ENCODE measurements at regions not wholly inside any gene's neighbourhood (a gene's known extent, or its start where the extent isn't known, plus 50 kb on each side); places are given as distances from the start of the nearest gene placed in this dataset.

DNA sequence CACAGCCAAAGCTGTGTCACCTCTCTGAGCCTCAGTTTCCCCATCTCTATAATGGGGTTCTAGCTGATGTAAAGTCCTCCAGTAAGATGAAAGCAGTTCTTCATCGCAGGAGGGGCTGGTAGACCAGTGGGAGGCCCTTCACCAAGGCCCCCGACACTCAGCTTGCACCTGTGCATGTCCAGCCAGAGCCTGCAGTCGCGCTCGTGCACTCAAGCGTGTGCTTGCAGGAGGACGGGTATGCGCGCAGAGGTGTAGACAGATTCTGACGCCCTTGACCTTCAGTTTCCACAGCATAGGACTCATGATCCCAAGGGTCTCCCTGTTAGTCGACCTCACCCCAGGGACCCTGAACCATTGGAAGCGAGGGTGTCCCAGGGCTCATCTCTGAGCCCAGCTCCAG lies 633.7 kb downstream of the TBC1D22A start:
- POLR2A ChIA-PET, result no interaction called here
- ATAC-seq (ENCODE audit: low read depth) (no peak), DNase-seq (no peak)
- intact Hi-C loops (cut with micrococcal nuclease), result no loop called here
- Histone ChIP-seq H3K27me3 (replicated peaks in 1 of 4; ENCODE audit: control extremely low read depth in 1 of 4, control insufficient read depth in 3 of 4, insufficient read depth in 4 of 4, low read length in 3 of 4) (no peaks in the 10 kb centered on the region), H3K9me3 (ENCODE audit: control extremely low read depth in 1 of 3, control insufficient read depth in 2 of 3, insufficient read depth in 1 of 3, low read length in 2 of 3) (no peaks in the 10 kb centered on the region), H3K36me3 (replicated peaks in 1 of 2; ENCODE audit: control extremely low read depth in 1 of 2, control insufficient read depth in 1 of 2, extremely low read depth in 1 of 2, insufficient read depth in 2 of 2, low read length in 1 of 2) (no peaks in the 10 kb centered on the region), H3K4me3 (ENCODE audit: control extremely low read depth in 1 of 5, extremely low read depth in 1 of 5, insufficient read depth in 1 of 5, low read depth in 2 of 5, low read length in 4 of 5) (no peak overlapping the region), H3K79me2 (ENCODE audit: control insufficient read depth, insufficient read depth, low read length) (no peaks in the 10 kb centered on the region), H3K27ac (ENCODE audit: low read length in 2 of 2) (no peak overlapping the region), H3K9ac (ENCODE audit: low read length) (no peak overlapping the region), H2AFZ (ENCODE audit: insufficient read depth, low read depth, low read length, poor library complexity, severe bottlenecking) (no peak overlapping the region), H3K4me1 (ENCODE audit: control insufficient read depth in 2 of 2, insufficient read depth in 2 of 2, low read length in 2 of 2) (no peaks in the 10 kb centered on the region), H4K20me1 (ENCODE audit: control insufficient read depth, insufficient read depth, low read length, poor library complexity, severe bottlenecking) (no peaks in the 10 kb centered on the region), H3K4me2 (replicated peaks; ENCODE audit: low read depth, low read length, poor library complexity, severe bottlenecking) (no peak overlapping the region)
- WGBS (ENCODE audit: insufficient coverage), result 94% methylated on average over 12 of the region's 12 CpGs
- Mint-ChIP-seq H3K27ac (no peak overlapping the region), H3K27me3 (no peaks in the 10 kb centered on the region), H3K4me1 (no peaks in the 10 kb centered on the region), H3K4me3 (no peak overlapping the region), H3K9me3 (ENCODE audit: insufficient read depth) (no peaks in the 10 kb centered on the region)
- CTCF ChIA-PET, result no interaction called here
- TF ChIP-seq, protein P1, sequence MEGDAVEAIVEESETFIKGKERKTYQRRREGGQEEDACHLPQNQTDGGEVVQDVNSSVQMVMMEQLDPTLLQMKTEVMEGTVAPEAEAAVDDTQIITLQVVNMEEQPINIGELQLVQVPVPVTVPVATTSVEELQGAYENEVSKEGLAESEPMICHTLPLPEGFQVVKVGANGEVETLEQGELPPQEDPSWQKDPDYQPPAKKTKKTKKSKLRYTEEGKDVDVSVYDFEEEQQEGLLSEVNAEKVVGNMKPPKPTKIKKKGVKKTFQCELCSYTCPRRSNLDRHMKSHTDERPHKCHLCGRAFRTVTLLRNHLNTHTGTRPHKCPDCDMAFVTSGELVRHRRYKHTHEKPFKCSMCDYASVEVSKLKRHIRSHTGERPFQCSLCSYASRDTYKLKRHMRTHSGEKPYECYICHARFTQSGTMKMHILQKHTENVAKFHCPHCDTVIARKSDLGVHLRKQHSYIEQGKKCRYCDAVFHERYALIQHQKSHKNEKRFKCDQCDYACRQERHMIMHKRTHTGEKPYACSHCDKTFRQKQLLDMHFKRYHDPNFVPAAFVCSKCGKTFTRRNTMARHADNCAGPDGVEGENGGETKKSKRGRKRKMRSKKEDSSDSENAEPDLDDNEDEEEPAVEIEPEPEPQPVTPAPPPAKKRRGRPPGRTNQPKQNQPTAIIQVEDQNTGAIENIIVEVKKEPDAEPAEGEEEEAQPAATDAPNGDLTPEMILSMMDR (IDR thresholded peaks at IDR 0.05), result no peak
- TF ChIP-seq EZH2 (IDR thresholded peaks at IDR 0.05; ENCODE audit: borderline replicate concordance, insufficient read depth, low read depth, low read length, poor library complexity, severe bottlenecking), result no peak

DNA sequence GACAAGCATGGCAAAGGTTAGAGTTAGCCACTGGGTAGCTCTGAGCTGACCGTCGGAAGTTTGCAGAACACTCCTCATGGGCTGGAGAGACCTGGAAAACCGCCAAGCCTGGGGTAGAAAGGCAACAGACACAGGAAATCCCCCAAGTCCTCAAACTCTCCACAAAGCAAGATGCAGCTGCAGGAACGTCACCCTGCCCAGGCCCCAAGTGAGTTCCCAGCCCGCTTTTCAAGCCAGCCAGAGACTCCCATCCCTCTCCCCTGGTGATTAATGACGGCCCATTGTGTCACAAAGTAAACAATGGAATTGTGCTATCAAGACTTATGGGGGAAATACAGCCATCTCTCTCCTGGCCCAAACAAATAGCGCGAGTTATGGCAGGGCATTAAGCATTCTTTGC lies 633.0 kb downstream of the TBC1D22A start:
- DNase-seq (no peak), ATAC-seq (ENCODE audit: low read depth) (no peak)
- Histone ChIP-seq H3K9ac (ENCODE audit: low read length) (no peak overlapping the region), H3K79me2 (ENCODE audit: control insufficient read depth, insufficient read depth, low read length) (no peaks in the 10 kb centered on the region), H3K4me1 (ENCODE audit: control insufficient read depth in 2 of 2, insufficient read depth in 2 of 2, low read length in 2 of 2) (no peaks in the 10 kb centered on the region), H3K27ac (ENCODE audit: low read length in 2 of 2) (no peak overlapping the region), H3K9me3 (ENCODE audit: control extremely low read depth in 1 of 3, control insufficient read depth in 2 of 3, insufficient read depth in 1 of 3, low read length in 2 of 3) (no peaks in the 10 kb centered on the region), H3K36me3 (replicated peaks in 1 of 2; ENCODE audit: control extremely low read depth in 1 of 2, control insufficient read depth in 1 of 2, extremely low read depth in 1 of 2, insufficient read depth in 2 of 2, low read length in 1 of 2) (no peaks in the 10 kb centered on the region), H3K27me3 (replicated peaks in 1 of 4; ENCODE audit: control extremely low read depth in 1 of 4, control insufficient read depth in 3 of 4, insufficient read depth in 4 of 4, low read length in 3 of 4) (no peaks in the 10 kb centered on the region), H3K4me2 (replicated peaks; ENCODE audit: low read depth, low read length, poor library complexity, severe bottlenecking) (no peak overlapping the region), H2AFZ (ENCODE audit: insufficient read depth, low read depth, low read length, poor library complexity, severe bottlenecking) (no peak overlapping the region), H4K20me1 (ENCODE audit: control insufficient read depth, insufficient read depth, low read length, poor library complexity, severe bottlenecking) (no peaks in the 10 kb centered on the region), H3K4me3 (ENCODE audit: control extremely low read depth in 1 of 5, extremely low read depth in 1 of 5, insufficient read depth in 1 of 5, low read depth in 2 of 5, low read length in 4 of 5) (no peak overlapping the region)
- H3K4me1 Mint-ChIP-seq, result no peaks in the 10 kb centered on the region
- H3K4me3 Mint-ChIP-seq, result no peak overlapping the region
- POLR2A ChIA-PET, result no interaction called here
- WGBS (ENCODE audit: insufficient coverage), result 48% methylated on average over 8 of the region's 8 CpGs
- no peak for TF ChIP-seq EZH2 (IDR thresholded peaks at IDR 0.05; ENCODE audit: borderline replicate concordance, insufficient read depth, low read depth, low read length, poor library complexity, severe bottlenecking)
- TF ChIP-seq, protein P1 (IDR thresholded peaks at IDR 0.05), result no peak
- intact Hi-C loops (cut with micrococcal nuclease), result no loop called here
- no peaks in the 10 kb centered on the region for H3K9me3 Mint-ChIP-seq (ENCODE audit: insufficient read depth)
- CTCF ChIA-PET, result no interaction called here
- H3K27me3 Mint-ChIP-seq, result no peaks in the 10 kb centered on the region
- H3K27ac Mint-ChIP-seq, result no peak overlapping the region
